Right lobe of liver (tissue), 6 donors: ENCODE measurements at regions not wholly inside any gene's neighbourhood (a gene's known extent, or its start where the extent isn't known, plus 50 kb on each side); places are given as distances from the start of the nearest gene placed in this dataset.

Experiments used
- ATAC-seq, 4 donors: fragments of 200-7000 bp; cut with Tn5 transposase; one replicate each; pipeline ENCODE4 v1.9.1; 2020; ENCODE audit warnings: mild to moderate bottlenecking in 4 of 4, moderate library complexity in 4 of 4
- DNase-seq, 3 donors: peaks; one replicate each; pipeline ENCODE4 v3.0.0-alpha.2; 2020
- H3K27ac ChIP-seq, 3 donors: fragments of 200-600 bp; one replicate each; pipeline ENCODE4 v1.8.0; 2022
- H3K27me3 ChIP-seq, 2 donors: fragments of 200-600 bp; one replicate each; pipeline ENCODE4 v1.8.0; 2022
- H3K36me3 ChIP-seq, 4 donors: fragments of 200-600 bp; sonication (generic) in 1 of 4; one replicate each; pipeline versions ENCODE4 v1.5.1 to v1.8.0; 2017 to 2022; ENCODE audit warnings: control low read depth in 1 of 4
- H3K4me1 ChIP-seq, 4 donors: fragments of 200-600 bp; sonication (generic) in 1 of 4; one replicate each; pipeline versions ENCODE4 v1.5.1 to v1.8.0; 2017 to 2022; ENCODE audit warnings: control low read depth in 1 of 4
- H3K4me3 ChIP-seq, 3 donors: fragments of 200-600 bp; one replicate each; pipeline ENCODE4 v1.8.0; 2022
- H3K9me3 ChIP-seq, 4 donors: fragments of 200-600 bp; sonication (generic) in 1 of 4; one replicate each; pipeline versions ENCODE4 v1.5.1 to v1.8.0; 2017 to 2022; ENCODE audit warnings: control low read depth in 1 of 4
- POLR2A ChIP-seq: fragments of 450-650 bp; IDR thresholded peaks from one replicate; pipeline ENCODE4 v1.6.1; 2017; ENCODE audit warnings: antibody characterized with exemption, mild to moderate bottlenecking
- WGBS: methylation state at CpG from one replicate; pipeline ENCODE4 v1.1.6; 2018; ENCODE audit warnings: low coverage, low lambda C conversion rate; ENCODE audit not compliant: insufficient coverage; ENCODE audit errors: missing lambda C conversion rate; 5-methylcytosine and 5-hydroxymethylcytosine counted together
- intact Hi-C, 2 donors: fragments of 100-400 bp; cut with DNase I; formaldehyde crosslinking; loops; one replicate each; pipeline versions ENCODE4 v1.11.2 to v1.14.1; 2022
- TF ChIP-seq, protein P1 (sequence below), 4 donors: fragments of 200-600 bp in 3 of 4; fragments of 450-650 bp in 1 of 4; IDR thresholded peaks; one replicate each; pipeline versions ENCODE4 v1.5.1 to v1.8.0; 2016 to 2022; ENCODE audit warnings: antibody characterized with exemption in 4 of 4, mild to moderate bottlenecking in 2 of 4
- donor health status: DM: no; HTN: yes; CAD: no.
- donor health status: DM: no; HTN: no; CAD: no.
- donor health status: DM: no; HTN: no; CAD: no.
- donor health status: DM: no; HTN: yes; CAD: no.
- donor health status: DM: no; HTN: yes; CAD: no.

DNA sequence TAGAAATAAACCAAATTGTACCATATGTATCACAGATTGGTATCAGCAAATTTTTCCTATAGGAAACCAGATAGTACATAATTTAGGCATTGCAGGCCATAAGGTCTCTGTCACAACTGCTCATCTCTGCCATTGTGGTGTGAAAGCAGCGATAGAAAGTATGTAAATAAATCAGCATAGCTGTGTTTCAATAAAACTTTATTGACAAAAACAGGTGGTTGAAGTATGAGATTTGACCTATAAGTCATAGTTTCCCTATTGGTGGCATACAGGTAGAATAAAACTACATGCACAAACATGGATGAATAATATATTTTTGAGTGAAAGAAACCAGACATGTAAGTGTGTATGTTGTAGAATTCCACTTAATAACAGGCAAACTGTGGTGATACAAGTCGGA, 1454.9 kb downstream of the REEP3 start:
- 62% methylated on average over 2 of the region's 2 CpGs for WGBS
- Histone ChIP-seq H3K9me3 (no peaks in the 10 kb centered on the region), H3K36me3 (no peaks in the 10 kb centered on the region), H3K27me3 (no peaks in the 10 kb centered on the region), H3K27ac (no peak overlapping the region), H3K4me1 (no peaks in the 10 kb centered on the region), H3K4me3 (no peak overlapping the region)
- ATAC-seq: no peak
- intact Hi-C loops: no loop called here
- no peak for TF ChIP-seq POLR2A
- TF ChIP-seq, protein P1, sequence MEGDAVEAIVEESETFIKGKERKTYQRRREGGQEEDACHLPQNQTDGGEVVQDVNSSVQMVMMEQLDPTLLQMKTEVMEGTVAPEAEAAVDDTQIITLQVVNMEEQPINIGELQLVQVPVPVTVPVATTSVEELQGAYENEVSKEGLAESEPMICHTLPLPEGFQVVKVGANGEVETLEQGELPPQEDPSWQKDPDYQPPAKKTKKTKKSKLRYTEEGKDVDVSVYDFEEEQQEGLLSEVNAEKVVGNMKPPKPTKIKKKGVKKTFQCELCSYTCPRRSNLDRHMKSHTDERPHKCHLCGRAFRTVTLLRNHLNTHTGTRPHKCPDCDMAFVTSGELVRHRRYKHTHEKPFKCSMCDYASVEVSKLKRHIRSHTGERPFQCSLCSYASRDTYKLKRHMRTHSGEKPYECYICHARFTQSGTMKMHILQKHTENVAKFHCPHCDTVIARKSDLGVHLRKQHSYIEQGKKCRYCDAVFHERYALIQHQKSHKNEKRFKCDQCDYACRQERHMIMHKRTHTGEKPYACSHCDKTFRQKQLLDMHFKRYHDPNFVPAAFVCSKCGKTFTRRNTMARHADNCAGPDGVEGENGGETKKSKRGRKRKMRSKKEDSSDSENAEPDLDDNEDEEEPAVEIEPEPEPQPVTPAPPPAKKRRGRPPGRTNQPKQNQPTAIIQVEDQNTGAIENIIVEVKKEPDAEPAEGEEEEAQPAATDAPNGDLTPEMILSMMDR (IDR thresholded peaks at IDR 0.05): no peak
- DNase-seq: no peak

DNA sequence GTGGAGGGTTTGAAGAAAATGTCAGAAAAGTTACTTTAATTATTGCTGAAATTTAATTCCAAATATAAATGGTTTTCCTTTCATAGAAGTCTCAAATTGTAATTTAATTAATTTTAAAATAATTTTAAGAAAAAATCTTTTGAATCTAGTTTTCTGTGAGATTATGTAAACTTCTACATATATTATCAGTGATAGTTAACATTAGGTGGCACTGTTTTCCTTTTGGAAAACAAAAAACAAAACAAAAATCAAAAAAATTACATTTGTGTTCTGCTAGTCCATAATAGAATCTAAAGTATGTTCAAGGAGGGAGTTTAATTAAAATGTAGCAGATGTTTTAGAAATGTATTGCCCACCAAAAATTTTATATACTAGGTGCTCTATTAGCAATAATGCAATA, 1456.7 kb downstream of the REEP3 start:
- no peak for DNase-seq
- H3K27ac ChIP-seq: no peak overlapping the region
- no peaks in the 10 kb centered on the region for H3K27me3 ChIP-seq
- TF ChIP-seq POLR2A: no peak
- TF ChIP-seq, protein P1 (IDR thresholded peaks at IDR 0.05): peak; percentile 22 to 51 (median 38)
- no peaks in the 10 kb centered on the region for H3K9me3 ChIP-seq
- H3K36me3 ChIP-seq: no peaks in the 10 kb centered on the region
- no peaks in the 10 kb centered on the region for H3K4me1 ChIP-seq
- intact Hi-C loops: no loop called here
- H3K4me3 ChIP-seq: no peak overlapping the region
- ATAC-seq: no peak

DNA sequence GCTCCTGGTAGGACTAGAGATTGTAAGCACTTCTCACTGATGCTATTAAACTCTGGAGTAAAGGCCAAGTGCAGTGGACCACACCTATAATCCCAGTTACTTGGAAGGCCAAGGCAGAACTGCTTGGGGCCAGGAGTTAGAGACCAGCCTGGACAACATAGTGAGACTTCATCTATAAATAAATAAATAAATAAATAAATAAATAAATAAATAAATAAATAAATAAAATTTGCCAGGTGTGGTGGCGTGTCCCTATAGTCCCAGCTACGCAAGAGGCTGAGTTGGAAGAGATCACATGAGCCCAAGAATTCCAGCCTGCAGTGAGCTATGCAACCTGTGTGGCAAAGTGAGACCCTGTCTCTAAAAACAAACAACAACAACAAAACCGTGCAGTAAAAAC, 1475.7 kb downstream of the REEP3 start:
- Histone ChIP-seq H3K27ac (no peak overlapping the region), H3K27me3 (no peaks in the 10 kb centered on the region), H3K36me3 (no peaks in the 10 kb centered on the region), H3K4me3 (no peak overlapping the region), H3K4me1 (no peaks in the 10 kb centered on the region), H3K9me3 (no peaks in the 10 kb centered on the region)
- WGBS: 90% methylated on average over 3 of the region's 3 CpGs
- intact Hi-C loops: no loop called here
- no peak for ATAC-seq
- TF ChIP-seq, protein P1 (IDR thresholded peaks at IDR 0.05): no peak
- no peak for TF ChIP-seq POLR2A
- no peak for DNase-seq

DNA sequence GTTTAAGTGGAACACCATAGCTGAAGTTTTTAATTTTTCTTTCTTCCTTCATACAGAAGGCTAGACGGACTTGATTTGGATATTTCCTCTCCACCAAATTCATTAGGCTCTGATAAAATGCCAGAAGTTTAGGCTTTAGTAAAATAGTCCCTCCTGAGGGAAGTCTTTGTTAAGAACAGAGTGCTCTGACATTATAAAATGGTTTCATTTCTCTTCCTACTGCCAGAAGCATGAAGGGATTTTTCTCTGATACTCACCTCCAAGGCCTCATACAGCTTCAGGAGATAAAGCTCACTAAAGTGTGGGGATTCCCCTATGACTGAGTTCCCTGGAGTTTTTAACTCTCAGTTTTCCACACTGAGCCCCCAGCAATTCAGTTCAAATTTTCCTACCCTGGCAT, 1489.6 kb downstream of the REEP3 start:
- TF ChIP-seq, protein P1 (IDR thresholded peaks at IDR 0.05): peak in 1 of 4 donors; percentile 23
- no peak for TF ChIP-seq POLR2A
- WGBS: 20% methylated on average over 1 of the region's 1 CpG
- ATAC-seq: peak in 2 of 4 donors; percentile 28 to 56

DNA sequence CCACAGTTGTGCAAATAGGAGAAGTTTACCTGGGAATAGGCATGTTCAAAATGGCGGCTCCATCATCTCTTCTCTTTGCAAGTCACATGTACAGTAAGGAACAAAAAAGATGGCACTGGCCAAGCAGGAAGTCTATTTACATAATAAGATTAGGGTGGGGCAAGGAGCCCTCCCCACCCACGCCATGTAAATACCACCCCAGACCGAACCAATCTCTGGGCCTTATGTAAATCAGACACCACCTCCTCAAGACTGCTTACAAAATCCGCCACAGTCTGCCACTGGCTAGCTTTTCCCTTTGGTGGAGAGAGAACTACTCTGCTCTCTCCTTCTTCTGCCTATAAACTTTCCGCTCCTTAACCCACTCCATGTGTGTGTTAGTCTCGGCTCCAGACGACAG, 1496.3 kb downstream of the REEP3 start:
- TF ChIP-seq, protein P1 (IDR thresholded peaks at IDR 0.05): no peak
- TF ChIP-seq POLR2A: no peak

More for the DNA sequence above, 1489.6 kb downstream of the REEP3 start:
- no peaks in the 10 kb centered on the region for H3K27me3 ChIP-seq
- H3K9me3 ChIP-seq: no peaks in the 10 kb centered on the region
- no peaks in the 10 kb centered on the region for H3K4me1 ChIP-seq
- H3K27ac ChIP-seq: no peak overlapping the region
- no peak overlapping the region for H3K4me3 ChIP-seq
- H3K36me3 ChIP-seq: no peaks in the 10 kb centered on the region
- DNase-seq: no peak
- intact Hi-C loops: no loop called here

More for the DNA sequence above, 1496.3 kb downstream of the REEP3 start:
- Histone ChIP-seq H3K4me3 (no peak overlapping the region), H3K9me3 (no peaks in the 10 kb centered on the region), H3K27ac (no peak overlapping the region), H3K4me1 (no peaks in the 10 kb centered on the region), H3K36me3 (no peaks in the 10 kb centered on the region), H3K27me3 (no peaks in the 10 kb centered on the region)
- intact Hi-C loops: no loop called here
- no peak for DNase-seq
- no peak for ATAC-seq
- 82% methylated on average over 4 of the region's 7 CpGs for WGBS
